NCI-H2081 treated with DMSO at 0.1 percent for 48 hours (cell line): ENCODE measurements at regions not wholly inside any gene's neighbourhood (a gene's known extent, or its start where the extent isn't known, plus 50 kb on each side); places are given as distances from the start of the nearest gene placed in this dataset.
"Not testable (repeated sequence)": the region's sequence is repeated elsewhere in the genome, so short reads cannot be mapped to it uniquely, and the experiment has no call there.

ENCODE experiments used
- DNase-seq: peaks from one replicate; lab custom pipeline; 2025; lab: John Stamatoyannopoulos, UW

- no peak for DNase-seq
Measured at GRCh38 chr9:31950756-31951155, 433.7 kb upstream of the ACO1 start.

GRCh38 chr9:31958572-31958971, 425.9 kb upstream of the ACO1 start:
- DNase-seq: no peak

- no peak for DNase-seq
Measured at GRCh38 chr9:31969552-31969951, 414.9 kb upstream of the ACO1 start.

GRCh38 chr9:31983895-31984294, 400.5 kb upstream of the ACO1 start:
- DNase-seq: no peak

- DNase-seq: no peak
Measured at GRCh38 chr9:31996331-31996730, 388.1 kb upstream of the ACO1 start.

- DNase-seq: no peak
Measured at GRCh38 chr9:32004431-32005076, 379.9 kb upstream of the ACO1 start.

- DNase-seq: no peak
Measured at GRCh38 chr9:32010322-32010721, 374.1 kb upstream of the ACO1 start.

GRCh38 chr9:32011049-32011448, 373.4 kb upstream of the ACO1 start:
- DNase-seq: no peak

GRCh38 chr9:32015795-32016194, 368.6 kb upstream of the ACO1 start:
- no peak for DNase-seq

- no peak for DNase-seq
Measured at GRCh38 chr9:32045513-32045912, 338.9 kb upstream of the ACO1 start.

- no peak for DNase-seq
Measured at GRCh38 chr9:32067261-32067660, 317.2 kb upstream of the ACO1 start.

GRCh38 chr9:32069169-32069813, 315.2 kb upstream of the ACO1 start:
- no peak for DNase-seq

- no peak for DNase-seq
Measured at GRCh38 chr9:32069969-32070368, 314.5 kb upstream of the ACO1 start.

- no peak for DNase-seq
Measured at GRCh38 chr9:32072570-32072969, 311.9 kb upstream of the ACO1 start.

- DNase-seq: no peak
Measured at GRCh38 chr9:32092031-32092430, 292.4 kb upstream of the ACO1 start.

GRCh38 chr9:32117291-32117690, 267.2 kb upstream of the ACO1 start:
- DNase-seq: no peak

GRCh38 chr9:32128546-32128945, 255.9 kb upstream of the ACO1 start:
- DNase-seq: no peak

GRCh38 chr9:32130709-32131108, 253.7 kb upstream of the ACO1 start:
- DNase-seq: not testable (repeated sequence)

GRCh38 chr9:32136700-32137339, 247.6 kb upstream of the ACO1 start:
- no peak for DNase-seq

- DNase-seq: no peak
Measured at GRCh38 chr9:32142074-32142473, 242.4 kb upstream of the ACO1 start.

GRCh38 chr9:32148553-32148952, 235.9 kb upstream of the ACO1 start:
- not testable (repeated sequence) for DNase-seq

GRCh38 chr9:32161209-32161608, 223.2 kb upstream of the ACO1 start:
- no peak for DNase-seq

- DNase-seq: no peak
Measured at GRCh38 chr9:32161720-32162119, 222.7 kb upstream of the ACO1 start.

- DNase-seq: not testable (repeated sequence)
Measured at GRCh38 chr9:32166316-32166715, 218.1 kb upstream of the ACO1 start.
